ENCODE measurements at regions not wholly inside any gene's neighbourhood (a gene's known extent, or its start where the extent isn't known, plus 50 kb on each side); places are given as distances from the start of the nearest gene placed in this dataset.
"Not testable (repeated sequence)": the region's sequence is repeated elsewhere in the genome, so short reads cannot be mapped to it uniquely, and the experiment has no call there.

DNA sequence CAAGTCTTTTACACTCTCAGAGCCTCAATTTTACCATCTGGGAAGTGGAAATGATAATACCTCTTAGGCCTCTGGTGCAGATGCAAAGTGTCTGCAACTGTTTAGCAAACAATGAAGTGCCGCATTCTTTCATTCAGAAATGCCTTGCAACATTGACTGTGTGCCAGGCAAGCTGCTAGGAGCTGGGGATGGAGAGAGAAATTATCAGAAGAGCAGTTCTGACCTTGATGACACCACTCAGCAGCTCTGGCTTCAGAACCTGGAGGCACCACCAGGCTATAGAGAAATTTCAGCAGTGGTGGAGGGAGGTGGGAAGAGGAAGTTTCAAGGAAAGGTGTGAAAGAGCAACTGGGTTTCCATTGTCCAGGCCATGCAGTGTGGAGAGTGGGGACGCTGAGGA is 78.1 kb upstream of the HABP2 start:
- no peak for DNase-seq

DNA sequence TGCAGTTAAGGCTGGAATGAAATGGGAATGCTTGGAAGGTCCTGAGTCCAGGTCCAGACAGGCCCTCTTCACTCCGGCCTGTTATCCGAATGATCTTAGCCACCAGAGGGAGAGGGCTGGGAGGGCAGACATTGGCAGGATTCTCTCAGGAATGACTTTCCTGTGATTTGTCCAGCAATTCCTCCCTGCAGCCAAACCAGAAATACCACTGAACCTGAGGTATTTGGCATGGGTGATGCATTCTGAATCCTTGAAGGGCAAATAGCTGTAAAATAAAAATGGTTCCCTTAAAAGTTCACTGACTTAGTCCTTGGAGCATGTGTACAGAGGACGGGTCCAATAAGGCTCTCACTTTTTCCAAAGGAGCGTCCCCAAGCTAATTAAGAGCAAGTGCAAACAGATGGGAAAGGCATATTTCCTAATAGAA is 77.5 kb upstream of the HABP2 start:
- no peak for DNase-seq

DNA sequence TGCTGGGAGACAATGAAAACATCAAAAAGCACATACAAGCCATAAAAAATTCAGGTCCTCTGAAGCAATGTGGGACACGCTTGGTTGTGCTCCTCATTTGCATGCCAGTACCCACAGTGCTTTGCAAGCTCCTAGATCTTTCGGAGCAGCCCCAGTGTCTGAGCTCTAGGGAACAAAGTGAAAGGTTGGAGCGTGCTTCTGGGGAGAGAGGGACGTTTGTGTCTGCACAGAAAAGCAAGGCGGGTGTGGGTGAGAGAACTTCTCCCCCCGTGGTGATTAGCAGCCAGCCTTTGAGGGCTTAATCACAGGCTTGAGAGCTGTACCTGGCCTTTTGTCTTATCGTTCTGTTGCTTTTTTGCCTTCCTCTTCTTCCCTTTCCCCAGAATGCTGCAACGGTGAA is 76.7 kb upstream of the HABP2 start:
- DNase-seq: no peak

DNA sequence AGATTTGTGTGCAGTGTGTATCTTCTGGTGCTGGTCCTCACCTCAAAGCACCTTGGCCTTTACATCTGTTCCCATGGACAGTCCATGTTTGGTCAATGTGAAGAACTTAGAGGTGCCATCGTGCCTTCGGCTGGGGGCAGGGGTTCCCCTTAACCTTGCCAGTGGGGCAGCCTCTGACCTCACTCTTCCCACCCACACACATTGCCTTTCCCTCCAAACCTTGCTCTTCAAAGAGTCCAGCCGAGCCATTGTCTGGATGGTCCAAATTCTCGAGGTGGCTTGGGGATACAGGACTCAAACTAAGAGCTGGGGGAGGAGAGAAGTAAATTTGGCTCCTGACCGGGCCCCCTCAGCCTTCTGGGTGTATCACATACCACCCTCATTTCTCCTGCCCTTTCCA is 76.2 kb upstream of the HABP2 start:
- DNase-seq: no peak

DNA sequence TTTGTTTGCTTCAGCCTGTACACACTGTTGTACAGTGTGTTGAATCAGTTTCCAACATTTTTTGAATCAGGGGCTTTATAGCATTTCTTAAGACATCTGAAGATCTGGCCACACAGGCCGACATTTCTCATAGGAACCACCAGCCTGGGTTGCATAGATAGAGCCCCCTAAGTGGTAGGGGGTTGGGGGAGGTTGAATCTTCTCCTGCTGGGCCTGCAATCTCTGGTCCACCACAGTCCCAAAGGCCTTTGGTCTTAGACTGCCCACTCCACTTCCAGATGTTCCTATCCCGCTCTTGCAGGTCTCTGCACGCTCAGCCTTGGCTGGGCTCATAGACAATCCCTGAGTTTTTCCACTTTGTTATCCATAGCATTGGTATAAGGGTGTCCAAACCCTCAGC is 75.4 kb upstream of the HABP2 start:
- DNase-seq: no peak

DNA sequence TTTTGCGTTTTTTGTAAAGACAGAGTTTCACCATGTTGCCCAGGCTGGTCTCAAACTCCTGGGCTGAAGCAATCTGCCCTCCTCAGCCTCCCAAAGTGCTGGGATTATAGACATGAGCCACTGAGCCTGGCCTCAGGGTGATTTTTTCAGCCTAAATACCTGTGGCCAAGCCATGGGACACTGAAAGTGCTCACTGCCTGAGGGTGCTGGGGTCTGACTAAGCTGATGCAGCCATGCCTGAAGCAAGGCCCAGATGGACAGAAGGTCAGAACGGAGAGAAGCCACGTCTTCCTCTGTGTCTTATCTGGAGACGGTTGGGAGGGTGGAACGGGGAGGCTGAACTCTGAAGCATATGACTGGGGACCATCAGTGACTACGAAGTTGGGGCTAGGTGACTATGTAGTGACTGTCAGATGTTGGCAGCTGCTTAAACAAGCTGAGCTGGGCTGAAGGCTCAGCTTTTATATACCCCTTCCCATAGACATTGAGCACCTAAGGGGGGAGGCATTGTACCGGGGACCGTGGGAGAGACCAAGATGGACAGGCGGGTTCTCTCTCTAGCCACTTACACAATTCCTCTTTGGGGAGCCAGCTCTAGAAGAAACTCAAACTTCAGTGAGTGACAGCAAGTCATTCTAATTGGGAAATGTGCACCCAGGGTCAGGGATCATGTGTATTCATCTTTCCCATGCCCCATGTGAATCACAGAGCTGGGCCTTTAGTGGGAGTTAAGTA is 73.3 kb upstream of the HABP2 start:
- DNase-seq: no peak

DNA sequence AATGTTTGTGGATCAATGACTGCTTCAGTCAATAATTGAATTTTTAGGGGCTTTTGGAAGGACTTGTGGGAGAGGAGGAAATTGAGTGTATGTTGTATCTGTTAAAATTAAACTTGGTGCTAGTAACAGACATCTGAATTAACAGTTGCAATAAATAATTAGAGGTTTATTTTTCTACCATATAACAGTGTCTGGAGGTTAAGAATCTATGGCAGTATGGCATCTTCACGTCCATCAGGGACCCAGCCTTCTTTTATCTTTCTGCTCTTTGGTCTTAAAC is 72.8 kb upstream of the HABP2 start:
- no peak for DNase-seq

DNA sequence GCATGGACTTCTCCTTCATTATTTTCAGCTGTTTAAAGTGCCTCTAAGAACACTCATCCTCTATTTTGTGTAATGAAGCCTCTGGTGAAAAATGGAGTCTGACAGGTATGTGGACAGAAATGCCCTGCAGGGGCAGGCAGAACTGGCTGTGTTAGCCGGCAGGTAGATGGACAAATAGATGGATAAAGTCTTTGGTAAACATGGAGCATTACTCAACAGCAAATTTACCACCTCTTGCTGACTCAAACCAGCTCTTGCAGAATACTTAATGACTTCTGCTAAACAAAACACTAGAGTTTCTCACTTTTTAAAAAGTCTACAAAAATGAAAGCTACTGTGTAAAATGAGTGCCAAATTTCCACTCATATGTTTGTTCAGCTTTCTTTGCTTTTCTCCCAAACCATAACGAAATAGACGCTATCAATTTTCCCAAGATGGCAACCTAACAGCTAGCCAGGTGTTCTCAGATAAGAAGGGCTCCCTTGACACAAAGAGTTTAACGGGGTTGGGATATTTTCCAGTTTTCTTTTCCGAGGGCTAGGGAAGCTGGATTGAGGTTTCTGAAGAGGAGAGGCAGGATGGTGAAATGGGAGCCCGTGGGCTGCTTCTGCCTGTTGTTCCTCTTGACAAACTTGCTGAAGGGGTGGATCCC is 71.9 kb upstream of the HABP2 start:
- DNase-seq: no peak

DNA sequence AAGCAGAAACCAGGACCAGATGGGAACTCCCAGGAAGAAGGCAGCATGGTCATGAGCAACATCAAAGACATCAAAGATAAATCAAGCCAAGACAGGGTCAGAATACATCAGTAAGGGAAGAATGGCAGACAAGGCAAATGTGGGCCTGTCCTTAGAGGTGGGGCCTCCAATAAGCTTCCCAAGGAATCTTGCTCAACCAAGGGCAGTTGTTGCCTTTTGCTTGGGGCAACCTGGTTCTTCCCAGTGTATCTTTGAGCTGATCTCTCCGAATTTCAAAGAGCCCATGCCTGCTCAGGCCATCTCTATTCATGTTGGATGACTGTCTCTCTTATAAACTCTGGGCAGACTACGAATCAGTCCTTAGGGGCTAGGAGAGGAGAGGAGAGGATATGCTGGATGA is 68.4 kb upstream of the HABP2 start:
- no peak for DNase-seq

DNA sequence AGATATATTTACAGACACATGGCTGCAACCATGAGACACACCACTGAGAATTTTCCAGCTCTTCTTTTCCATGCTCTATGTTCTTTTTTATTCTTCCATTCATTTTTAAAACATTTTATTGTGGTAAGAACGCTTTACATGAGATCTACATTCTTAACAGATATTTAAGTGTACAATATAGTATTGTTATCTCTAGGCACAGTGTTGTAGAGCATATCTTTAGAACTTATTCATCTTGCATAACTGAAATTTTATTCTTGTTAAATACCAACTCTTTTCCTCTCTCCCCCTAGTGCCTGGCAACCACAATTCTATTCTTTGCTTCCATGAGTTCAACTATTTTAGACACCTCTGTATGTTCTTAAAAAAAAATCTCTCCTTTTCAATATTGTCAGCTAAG is 67.1 kb upstream of the HABP2 start:
- no peak for DNase-seq

DNA sequence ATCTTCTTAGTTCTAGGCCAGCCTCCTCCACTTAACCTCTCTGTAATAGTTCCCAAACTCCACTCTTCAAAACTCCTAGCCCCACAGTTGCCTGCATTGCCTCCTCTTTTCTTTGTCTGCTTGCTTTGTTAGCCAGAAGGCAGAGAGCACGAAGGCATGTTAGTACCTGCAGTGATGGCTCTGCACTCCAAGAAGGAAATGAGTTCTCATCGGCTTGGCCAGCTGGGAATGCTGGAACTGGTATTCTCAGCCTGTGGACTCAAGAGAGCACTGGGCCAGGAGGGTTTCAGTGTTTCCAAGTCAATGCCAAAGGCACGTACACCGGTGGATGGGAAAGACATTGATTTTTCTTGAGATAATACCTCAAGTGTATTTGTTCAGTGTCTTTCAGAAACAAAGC is 66.3 kb upstream of the HABP2 start:
- no peak for DNase-seq

DNA sequence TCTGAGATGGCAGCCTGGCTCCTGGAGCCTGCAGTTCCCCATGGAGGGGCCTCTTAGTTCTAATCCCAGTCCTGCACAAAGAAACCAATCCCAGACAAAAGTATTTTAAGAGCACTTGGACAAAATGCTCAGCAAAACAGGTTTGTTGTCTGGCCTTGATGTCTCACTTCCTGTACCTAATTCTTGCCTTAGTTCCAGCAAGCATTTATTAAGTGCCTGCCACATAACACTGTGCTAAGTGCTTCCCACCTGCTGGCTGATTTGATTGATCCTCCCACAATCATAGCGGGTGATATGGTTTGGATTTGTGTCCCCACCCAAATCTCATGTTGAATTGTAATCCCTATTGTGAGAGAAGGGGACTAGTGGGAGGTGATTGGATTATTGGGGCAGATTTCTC is 65.7 kb upstream of the HABP2 start:
- DNase-seq: peak; percentile 50

DNA sequence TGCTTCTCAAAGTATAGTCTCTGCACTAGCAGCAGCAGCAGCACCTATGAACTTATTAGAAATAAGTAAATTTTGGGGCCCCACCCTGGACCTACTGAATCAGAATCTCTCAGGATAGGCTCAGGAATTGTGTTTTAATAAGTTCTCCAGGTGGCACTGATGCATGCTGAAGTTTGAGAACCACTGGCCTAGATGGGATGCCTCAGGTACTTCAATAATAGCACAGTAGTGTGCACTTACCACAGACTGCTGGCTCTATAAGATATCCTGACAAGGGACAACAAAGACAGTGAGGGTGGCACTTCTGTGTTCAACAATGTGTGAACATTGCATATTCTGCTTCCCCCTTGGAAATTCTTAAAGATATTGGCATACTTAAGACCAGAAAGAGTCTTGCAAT is 64.7 kb upstream of the HABP2 start:
- DNase-seq: no peak

DNA sequence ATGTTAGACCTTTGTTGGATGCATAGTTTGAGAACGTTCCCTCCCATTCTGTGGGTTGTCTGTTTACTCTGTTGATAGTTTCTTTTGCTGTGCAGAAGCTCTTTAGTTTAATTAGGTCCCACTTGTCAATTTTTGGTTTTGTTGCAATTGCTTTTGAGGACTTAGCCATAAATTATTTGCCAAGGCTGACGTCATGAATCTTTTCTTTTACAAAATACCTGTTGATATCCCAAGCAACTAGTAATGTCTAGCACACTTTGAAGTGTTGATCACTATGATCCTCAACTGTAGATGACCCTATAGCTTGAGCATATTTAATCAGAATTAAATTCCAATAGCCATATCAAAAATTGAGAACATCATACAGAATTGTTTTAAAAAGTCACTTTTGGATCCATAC is 63.3 kb upstream of the HABP2 start:
- DNase-seq: not testable (repeated sequence)

DNA sequence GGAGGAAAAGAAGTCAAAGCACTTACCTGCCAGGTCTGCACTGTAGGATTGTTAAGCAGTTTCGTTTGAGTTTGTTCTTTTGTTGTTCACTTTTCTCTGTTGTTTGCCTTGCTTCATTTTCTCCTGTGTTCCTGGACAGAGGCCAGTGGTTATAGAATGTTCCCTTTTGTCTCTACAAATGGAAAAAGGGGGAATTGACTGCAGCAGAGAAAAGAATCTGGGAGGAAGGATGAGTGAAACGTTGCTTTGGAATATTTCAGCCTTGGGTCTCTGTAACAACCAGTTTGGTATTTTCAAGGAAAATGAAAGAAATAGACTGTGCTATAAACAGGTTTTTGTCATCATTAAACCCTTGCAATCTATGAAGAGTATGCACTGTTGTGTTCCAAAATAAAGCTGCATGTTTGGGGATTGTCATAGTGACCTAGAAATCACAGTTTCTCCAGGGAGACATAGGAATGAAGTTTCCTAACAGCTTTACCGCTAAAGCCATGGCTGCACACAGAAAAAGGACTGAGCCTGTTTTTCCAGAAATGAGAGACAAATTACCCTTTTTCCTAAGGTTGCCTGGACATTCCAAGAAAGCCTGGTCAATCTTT is 60.8 kb upstream of the HABP2 start:
- no peak for DNase-seq

DNA sequence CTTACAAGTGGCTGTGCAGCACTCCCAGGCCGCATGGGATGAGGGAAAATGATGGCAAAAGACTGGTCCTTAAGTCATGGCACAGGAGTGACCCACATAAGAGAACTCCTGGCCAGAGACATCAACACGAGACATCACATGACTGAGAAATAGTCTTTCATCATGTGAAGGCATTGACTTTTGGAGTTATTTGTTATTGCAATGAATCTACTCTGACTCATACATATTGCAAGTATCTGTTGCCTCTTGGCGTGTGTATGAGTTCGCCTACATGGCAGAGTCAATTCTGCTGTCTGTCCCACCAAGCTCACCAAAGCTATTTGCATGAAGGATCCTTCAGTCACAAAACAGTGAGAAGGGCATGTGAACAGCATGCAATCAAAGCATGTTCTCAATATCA is 59.7 kb upstream of the HABP2 start:
- DNase-seq: no peak

DNA sequence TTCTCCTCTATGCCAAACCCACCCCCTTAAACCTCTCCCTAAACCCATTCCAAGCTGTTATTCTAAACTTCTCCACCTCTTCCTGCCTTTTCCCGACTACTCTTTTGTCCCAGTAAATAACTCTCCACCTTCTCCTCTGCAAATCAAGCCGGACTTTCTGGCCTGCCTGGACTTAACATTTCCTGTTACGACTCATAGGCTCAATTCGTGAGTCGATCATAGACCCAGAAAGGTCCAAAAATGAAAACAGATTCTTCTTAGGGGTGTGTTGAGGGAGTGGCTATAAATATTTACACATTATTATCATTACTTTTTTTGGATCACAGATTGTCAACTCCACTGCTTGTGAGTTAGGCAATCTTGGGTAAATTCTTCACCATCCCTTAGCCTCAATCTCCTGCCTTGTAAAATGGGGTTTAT is 59.0 kb upstream of the HABP2 start:
- DNase-seq: no peak

DNA sequence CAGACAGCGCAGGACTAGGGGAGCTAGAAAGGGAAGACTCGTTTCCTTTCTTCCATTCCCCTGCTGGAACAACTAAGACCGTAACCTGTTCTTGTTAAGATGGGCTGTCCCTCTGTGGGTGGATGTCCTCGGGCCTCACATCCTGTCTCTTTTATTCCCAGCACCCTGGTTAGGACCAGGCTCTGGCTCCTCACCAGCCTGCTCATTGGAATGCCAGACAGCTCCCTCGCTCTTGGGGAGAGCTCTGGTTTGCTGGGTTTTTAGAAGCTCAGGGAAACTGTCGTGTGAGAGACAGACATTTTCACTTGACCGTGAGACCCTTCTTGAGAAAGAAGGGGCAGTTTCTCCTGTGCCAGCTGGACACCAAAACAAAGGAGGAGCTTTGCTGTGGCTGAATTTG is 58.1 kb upstream of the HABP2 start:
- no peak for DNase-seq

DNA sequence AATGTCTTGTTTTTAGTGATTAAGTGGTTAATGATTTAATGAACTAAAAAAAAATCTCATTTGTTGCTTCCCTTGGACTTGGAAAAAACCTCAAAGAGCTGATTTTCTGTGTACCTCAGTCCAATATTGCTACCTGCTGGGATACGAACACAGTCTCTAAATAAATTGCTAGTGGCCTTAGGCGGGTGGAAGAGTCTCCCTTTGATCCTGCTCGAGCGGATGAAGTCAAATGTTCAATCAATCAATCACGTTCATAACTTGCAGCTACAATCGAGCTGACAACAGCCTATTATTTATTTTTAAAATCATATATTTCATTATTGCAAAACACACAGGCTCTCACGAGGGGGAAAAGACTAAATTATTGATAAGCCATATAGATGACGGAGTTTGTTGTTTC is 57.3 kb upstream of the HABP2 start:
- DNase-seq: no peak

DNA sequence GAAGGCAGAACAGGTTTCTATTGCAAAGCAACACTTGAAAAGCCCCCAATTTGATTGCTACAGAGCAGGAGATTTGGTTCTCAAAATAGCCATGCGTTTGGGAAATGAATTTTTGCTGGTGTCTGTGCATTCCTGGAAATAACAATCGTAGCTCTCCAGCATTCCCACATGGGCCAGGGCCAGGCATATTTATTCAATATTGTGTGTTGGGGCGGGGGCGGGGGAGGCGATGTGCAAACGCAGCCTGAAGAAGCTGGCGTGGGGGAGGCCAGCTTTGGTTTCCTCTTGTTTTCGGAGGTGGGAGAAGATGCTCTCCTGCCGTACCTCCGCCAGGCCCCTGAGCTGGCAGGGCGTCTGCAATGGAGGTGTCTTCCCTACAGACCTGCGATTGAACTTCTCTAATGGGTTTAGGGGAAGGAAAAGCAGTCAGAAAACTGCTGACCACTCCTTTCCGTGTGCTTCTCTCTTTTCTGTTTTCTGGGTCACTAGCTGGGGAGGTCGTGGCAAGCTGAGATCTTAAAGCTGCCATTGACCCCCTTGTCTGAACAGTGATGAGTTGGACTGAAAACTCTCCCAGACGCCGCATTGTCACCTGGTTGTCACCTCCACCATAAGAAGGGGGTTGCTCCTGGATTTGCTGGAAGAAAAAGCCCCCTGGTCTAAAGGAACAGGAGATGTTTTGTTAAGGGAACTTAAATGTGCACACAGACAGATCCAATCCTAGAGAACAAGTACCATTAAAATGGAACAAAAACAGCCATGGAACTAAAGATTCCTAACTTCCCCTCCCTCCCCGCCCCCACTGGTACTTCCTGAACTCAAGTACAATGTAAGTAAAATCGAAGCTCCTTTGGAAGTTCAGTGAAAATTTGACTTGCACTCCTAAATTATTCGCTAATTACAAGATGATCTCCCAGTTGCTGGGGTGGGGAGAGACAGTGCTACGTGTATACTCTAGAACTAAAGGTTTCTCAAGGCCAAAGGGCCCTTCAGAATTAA is 56.4 kb upstream of the HABP2 start:
- DNase-seq: no peak

DNA sequence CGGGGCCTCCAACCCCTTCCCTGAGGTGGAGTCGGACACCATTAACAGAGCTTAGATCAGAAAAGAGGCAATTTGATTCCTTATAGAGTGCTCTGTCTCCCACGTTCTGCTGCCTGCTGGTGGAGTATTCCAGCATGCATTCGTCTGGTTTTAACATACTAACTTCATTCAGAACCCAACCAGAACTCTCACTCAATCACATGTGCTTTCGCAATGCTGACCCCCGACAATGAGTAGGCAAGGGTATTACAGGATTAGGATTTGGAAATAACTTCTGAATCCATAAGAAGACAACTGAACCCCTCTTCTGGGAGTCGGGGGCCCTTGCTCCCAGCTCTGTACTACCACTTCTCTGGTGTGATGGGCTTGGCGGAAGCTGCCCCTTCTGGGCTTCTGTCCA is 55.7 kb upstream of the HABP2 start:
- DNase-seq: no peak

DNA sequence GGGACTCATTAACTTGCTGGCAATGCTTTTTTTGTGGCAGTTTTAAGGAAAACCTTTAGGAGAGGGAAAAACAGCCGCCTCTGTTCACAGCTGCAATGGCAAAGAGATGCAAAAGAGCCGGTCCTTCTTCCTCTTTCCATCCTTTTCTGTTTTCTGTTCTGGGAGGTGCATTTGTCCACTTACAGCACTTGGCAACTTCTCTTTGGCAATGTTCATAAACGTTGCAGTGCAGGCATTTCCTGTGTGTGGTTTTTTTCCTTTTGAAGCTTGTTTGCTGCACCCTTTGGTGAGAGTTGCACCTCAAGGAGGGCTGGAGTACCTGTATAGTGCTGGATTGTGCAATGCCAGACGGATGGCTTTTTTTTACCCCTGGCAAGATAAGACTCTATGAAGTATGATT is 53.9 kb upstream of the HABP2 start:
- no peak for DNase-seq

DNA sequence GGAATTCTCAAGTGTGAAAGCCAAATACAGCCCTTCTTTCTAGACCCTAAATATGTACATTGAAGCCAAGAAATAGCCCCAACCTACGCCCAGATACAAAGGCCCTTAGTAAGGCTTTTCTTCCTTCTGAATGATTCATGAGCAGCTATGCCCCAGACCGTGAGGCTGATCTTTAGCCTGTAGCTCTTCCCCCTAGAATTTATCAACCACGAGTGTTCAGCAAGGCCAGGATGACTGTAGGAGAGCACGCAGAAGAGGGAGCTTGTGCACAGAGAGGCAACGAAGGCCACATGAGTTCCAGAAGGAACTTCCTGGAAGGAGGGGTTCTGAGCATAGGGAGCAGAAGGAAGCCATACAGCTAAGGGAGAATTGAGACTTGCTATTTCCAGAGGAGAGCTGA is 53.0 kb upstream of the HABP2 start:
- DNase-seq: no peak

DNA sequence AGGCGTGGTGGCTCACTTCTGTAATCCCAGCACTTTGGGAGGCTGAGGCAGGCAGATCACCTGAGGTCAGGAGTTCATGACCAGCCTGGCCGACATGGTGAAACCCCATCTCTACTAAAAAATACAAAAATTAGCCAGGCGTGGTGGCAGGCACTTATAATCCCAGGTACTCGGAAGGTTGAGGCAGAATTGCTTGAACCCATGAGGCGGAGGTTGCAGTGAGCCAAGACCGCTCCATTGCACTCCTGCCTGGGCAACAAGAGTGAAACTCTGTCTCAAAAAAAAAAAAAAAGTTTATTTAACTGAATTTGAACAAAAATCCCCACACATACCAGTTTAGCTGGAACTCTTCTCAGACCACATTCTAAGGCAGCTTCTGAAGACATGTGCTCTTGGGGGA is 51.8 kb upstream of the HABP2 start:
- not testable (repeated sequence) for DNase-seq
